ENCODE measurements at regions not wholly inside any gene's neighbourhood (a gene's known extent, or its start where the extent isn't known, plus 50 kb on each side); places are given as distances from the start of the nearest gene placed in this dataset.
"Not testable (repeated sequence)": the region's sequence is repeated elsewhere in the genome, so short reads cannot be mapped to it uniquely, and the experiment has no call there.

DNA sequence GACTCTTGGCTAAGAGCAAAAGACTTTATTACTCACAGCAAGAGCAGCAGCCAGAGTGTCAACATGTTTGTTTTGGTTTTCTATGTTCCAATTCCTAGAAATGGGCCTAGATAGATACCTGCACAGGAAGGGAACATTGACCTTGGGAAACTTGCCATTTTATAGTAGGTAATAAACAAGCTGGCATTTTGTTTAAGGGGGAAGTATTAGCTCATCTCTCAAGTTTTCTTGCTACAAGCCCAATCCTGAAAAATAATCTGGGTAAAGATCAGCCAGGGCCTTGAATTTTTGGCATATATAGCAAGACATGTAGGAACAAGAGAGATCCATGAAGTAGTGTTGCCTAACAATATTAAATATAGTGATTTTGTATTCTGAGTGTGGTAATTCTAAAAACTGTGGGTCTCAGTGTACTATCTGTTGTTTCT, 51.4 kb upstream of the RGL1 start:
- no peaks in the 10 kb centered on the region for H3K27me3 ChIP-seq
- no peak for TF ChIP-seq Cebpa-rat (IDR thresholded peaks at IDR 0.05)
- no peaks in the 10 kb centered on the region for H3K4me1 ChIP-seq
- no peak overlapping the region for H3K4me3 ChIP-seq
- H3K36me3 ChIP-seq: peaks cover 0 to 5% (median 0%) of the 10 kb centered on the region in 11 experiments; a peak in 2 of 22 replicates
- no peak overlapping the region for H3K4me2 ChIP-seq
- H3K9me3 ChIP-seq (replicated peaks in 1 of 11): peaks cover 51 to 61% (median 54%) of the 10 kb centered on the region in 11 experiments
- H3K9ac ChIP-seq: no peak overlapping the region
- H3K27ac ChIP-seq: no peak overlapping the region
- H4K20me1 ChIP-seq: no peaks in the 10 kb centered on the region

DNA sequence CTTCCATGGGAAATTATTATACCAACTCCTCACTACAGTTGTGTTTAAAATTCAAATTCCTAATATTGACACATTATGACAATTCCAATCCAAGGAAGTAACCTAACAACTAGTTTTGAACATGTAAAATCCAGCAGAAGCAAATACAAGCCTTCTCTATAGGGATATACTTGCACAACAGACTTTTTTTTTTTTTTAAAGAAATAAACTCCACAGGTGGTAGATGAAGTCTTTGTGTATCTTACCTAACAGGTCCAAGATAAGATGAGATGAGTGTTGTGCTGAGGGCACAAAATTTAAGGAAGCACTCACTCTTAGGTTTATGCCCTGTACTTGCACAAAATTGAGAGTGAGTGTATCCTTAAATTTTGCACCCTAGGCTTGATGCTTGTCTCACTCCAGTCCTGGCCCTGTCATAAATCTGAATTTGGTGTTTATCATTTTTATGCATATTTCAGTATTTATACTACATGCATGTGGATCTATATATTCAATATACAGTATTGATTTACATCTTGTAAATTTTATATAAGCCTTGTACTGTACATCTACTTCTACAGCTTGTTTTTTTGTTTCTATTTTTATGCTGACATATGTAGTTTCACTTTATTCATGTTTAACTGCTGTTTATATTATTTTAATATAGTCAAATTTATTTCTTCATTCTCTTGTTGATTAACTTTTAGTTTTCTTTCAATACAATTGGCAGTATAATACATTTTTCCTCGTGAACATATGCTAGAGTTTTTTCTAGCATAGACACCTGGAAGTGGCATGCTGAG, 60.6 kb upstream of the RGL1 start:
- H3K9me3 ChIP-seq (replicated peaks in 1 of 11): peaks cover 17 to 35% (median 20%) of the 10 kb centered on the region in 11 experiments; a peak in 20 of 22 replicates
- H3K4me2 ChIP-seq: no peak overlapping the region
- H4K20me1 ChIP-seq: no peaks in the 10 kb centered on the region

DNA sequence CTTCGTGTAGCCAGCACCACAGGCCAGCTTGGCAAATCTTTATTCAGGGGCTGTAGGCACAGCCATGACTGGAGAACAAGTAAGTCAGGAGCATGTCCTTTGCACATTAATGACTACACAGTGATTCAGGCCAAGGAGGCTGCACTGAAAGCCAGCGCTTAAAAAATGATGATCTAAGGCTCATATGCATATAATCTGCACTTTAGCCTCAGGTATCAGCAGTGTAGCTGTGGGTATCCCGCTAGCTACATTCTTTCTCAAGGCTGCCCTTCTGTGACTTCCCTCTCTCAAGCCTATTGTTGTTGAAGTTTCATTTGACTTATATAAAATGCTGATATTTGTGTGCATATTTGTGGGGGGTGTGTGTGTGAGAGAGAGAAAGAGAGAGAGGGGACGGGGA, 62.6 kb upstream of the RGL1 start:
- no peak overlapping the region for H3K27ac ChIP-seq

More for the DNA sequence above, 60.6 kb upstream of the RGL1 start:
- Histone ChIP-seq H3K4me1 (no peaks in the 10 kb centered on the region), H3K27ac (no peak overlapping the region), H3K9ac (no peak overlapping the region), H3K36me3 (peaks cover 0 to 6% (median 0%) of the 10 kb centered on the region in 11 experiments; a peak in 2 of 22 replicates), H3K4me3 (no peak overlapping the region), H3K27me3 (no peaks in the 10 kb centered on the region)
- no peak for TF ChIP-seq Cebpa-rat (IDR thresholded peaks at IDR 0.05)

DNA sequence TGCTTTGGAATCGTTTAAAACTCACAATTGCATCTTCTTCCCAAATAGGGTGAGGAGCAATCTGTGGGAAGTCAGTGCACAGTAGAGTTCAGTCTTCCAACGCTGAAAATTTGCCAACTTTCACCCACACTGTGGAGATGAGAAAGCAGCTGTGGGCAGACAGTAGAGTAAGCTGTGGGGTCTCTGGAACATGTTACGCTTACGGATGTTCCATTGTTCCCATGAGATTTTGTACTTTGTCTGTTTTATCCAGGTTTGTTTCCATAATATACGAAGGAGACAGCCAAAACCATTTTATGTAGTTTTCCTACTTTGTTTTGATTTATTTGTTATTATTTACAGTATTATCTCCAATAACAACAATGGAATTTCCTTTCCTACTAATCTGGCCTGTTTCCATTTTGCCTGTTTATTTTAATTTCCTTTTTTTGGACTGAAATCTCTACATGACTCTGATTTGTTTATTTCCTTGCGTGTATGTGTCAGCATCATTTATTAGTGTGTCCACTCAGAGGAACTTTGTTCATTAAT, 65.1 kb upstream of the RGL1 start:
- Histone ChIP-seq H3K4me1 (peaks cover 0 to 16% (median 0%) of the 10 kb centered on the region in 10 experiments; a peak in 5 of 20 replicates), H3K27ac (no peak overlapping the region), H3K27me3 (no peaks in the 10 kb centered on the region), H4K20me1 (no peaks in the 10 kb centered on the region), H3K9ac (no peak overlapping the region), H3K4me3 (no peak overlapping the region), H3K4me2 (no peak overlapping the region), H3K9me3 (replicated peaks in 1 of 11) (peaks cover 0 to 12% (median 0%) of the 10 kb centered on the region in 11 experiments; a peak in 4 of 22 replicates), H3K36me3 (peaks cover 0 to 6% (median 0%) of the 10 kb centered on the region in 11 experiments; a peak in 1 of 22 replicates)
- no peak for TF ChIP-seq Cebpa-rat (IDR thresholded peaks at IDR 0.05)

More for the DNA sequence above, 62.6 kb upstream of the RGL1 start:
- Histone ChIP-seq H3K9me3 (replicated peaks in 1 of 11) (peaks cover 0 to 15% (median 1%) of the 10 kb centered on the region in 11 experiments; a peak in 7 of 22 replicates), H3K4me1 (no peaks in the 10 kb centered on the region), H3K9ac (no peak overlapping the region), H4K20me1 (no peaks in the 10 kb centered on the region), H3K27me3 (no peaks in the 10 kb centered on the region), H3K4me3 (no peak overlapping the region), H3K36me3 (peaks cover 0 to 6% (median 0%) of the 10 kb centered on the region in 11 experiments; a peak in 2 of 22 replicates), H3K4me2 (no peak overlapping the region)
- TF ChIP-seq Cebpa-rat (IDR thresholded peaks at IDR 0.05): no peak

DNA sequence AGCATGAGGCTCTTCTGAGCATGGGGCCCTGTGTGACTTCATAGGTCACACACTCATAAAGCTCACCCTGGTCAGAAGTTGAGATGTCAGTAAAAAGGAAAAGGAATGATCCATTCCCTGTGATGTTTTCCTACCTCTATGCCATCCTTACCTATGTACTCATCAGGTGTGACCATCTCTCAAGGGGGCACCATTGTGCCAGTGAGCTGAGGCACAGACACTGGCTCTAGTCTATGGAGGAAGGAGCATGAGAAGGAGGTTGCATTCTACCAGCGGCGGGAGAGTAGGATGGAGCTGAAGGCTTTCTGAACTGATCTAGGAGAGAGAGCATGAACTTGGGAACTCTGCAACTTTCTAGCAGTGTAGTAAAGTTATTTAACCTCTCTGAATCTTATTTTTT, 65.8 kb upstream of the RGL1 start:
- Histone ChIP-seq H3K27me3 (no peaks in the 10 kb centered on the region), H3K4me1 (peaks cover 0 to 22% (median 0%) of the 10 kb centered on the region in 10 experiments; a peak in 5 of 20 replicates), H3K36me3 (peaks cover 0 to 6% (median 0%) of the 10 kb centered on the region in 11 experiments; a peak in 1 of 22 replicates), H3K9ac (no peak overlapping the region), H3K4me3 (no peak overlapping the region), H3K4me2 (no peak overlapping the region), H3K27ac (no peak overlapping the region), H4K20me1 (no peaks in the 10 kb centered on the region), H3K9me3 (replicated peaks in 1 of 11) (peaks cover 0 to 12% (median 0%) of the 10 kb centered on the region in 11 experiments; a peak in 4 of 22 replicates)
- no peak for TF ChIP-seq Cebpa-rat (IDR thresholded peaks at IDR 0.05)

DNA sequence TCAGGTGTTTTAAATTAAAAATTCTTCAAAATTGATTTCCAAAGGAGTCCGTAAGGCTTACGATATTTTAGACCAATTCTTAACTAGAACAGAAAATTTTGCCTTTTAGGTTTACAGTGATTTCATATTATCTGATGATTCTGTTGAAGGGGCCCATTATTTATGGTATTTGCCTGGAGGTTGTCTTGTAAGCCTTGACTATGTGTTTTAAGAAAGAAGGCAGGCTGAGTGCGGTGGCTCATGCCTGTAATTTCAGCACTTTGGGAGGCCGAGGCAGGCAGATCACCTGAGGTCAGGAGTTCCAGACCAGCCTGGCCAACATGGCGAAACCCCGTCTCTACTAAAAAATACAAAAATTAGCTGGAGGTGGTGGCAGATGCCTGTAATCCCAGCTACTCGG, 67.0 kb upstream of the RGL1 start:
- H3K9ac ChIP-seq; H3K4me2 ChIP-seq; H3K27ac ChIP-seq; H3K9me3 ChIP-seq (replicated peaks in 1 of 11); H3K36me3 ChIP-seq; H4K20me1 ChIP-seq; H3K27me3 ChIP-seq; H3K4me3 ChIP-seq: not testable (repeated sequence)
- H3K4me1 ChIP-seq: peaks cover 0 to 22% (median 2%) of the 10 kb centered on the region in 10 experiments; a peak in 5 of 20 replicates

DNA sequence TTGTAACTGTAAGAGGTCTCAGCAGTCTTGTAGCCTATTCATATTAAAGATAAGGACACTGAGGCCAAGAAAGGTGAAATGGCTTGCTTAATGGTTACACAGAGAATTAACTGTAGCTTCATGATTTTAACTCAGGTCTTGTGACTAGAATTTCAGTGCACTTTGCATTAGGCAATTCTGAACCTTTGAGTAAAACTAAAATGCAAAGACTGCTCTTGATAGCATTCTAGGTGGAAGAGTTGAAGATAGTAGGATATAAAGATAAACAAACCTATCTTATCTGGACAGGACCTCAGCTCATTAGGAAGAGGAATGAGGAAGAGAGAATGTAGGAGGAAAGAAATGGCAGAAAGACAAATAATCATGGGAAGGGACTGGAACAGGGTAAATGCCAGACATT, 68.6 kb upstream of the RGL1 start:
- Histone ChIP-seq H3K9me3 (replicated peaks in 1 of 11) (0 out of 22 replicates have a peak, but pooled peaks cover 0 to 3% (median 0%) of the 10 kb centered on the region in 11 experiments), H3K27ac (no peak overlapping the region), H3K4me1 (peaks cover 0 to 25% (median 2%) of the 10 kb centered on the region in 10 experiments; a peak in 5 of 20 replicates), H3K4me3 (no peak overlapping the region), H3K27me3 (no peaks in the 10 kb centered on the region), H3K9ac (no peak overlapping the region), H3K4me2 (no peak overlapping the region), H4K20me1 (no peaks in the 10 kb centered on the region), H3K36me3 (no peaks in the 10 kb centered on the region)
- no peak for TF ChIP-seq Cebpa-rat (IDR thresholded peaks at IDR 0.05)

DNA sequence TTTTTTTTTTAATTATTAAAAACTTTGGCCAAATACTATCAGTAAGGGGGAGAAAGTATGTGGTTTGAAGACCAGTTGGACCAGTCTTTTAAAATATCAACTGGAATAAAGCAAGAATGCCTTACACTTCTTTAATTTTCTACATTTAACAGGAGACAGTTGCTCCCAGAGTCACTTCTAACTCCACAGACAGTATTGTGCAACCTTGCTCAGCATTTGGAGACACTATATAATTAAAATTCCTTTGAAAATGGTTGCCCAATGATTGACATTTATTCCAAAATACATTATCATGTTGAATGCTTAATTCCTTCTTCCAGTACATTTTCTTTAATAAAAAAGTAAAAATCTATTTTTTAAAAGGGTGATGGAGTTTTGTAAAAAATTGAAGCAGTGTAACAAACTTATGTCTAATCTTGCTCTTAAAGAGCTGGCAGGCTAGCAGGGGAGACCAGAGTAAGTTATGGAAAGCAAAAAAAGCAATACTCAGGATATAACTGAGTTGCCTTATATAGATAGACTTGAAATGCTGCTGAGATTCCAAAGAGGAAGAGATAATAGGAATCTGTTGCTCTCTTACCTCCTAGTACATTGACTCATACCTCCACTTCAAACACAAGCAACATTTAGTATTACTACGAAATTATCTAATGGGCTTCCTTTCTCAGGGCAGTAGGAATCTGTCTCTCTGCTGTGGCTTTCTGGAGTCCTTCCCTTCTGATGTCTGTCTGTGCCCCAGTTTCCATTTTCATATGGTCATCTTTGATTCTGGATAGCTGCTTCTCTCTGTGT, 69.7 kb upstream of the RGL1 start:
- Histone ChIP-seq H3K9me3 (replicated peaks in 1 of 11) (0 out of 22 replicates have a peak, but pooled peaks cover 0 to 3% (median 0%) of the 10 kb centered on the region in 11 experiments), H3K4me1 (peaks cover 0 to 35% (median 3%) of the 10 kb centered on the region in 10 experiments; a peak in 6 of 20 replicates), H3K4me3 (no peak overlapping the region), H3K27ac (no peak overlapping the region), H4K20me1 (no peaks in the 10 kb centered on the region), H3K36me3 (no peaks in the 10 kb centered on the region), H3K9ac (no peak overlapping the region), H3K4me2 (peak overlapping the region in 2 of 11 experiments; percentile 30 to 35; a peak in 2 of 22 replicates), H3K27me3 (no peaks in the 10 kb centered on the region)
- TF ChIP-seq Cebpa-rat (IDR thresholded peaks at IDR 0.05): no peak

Measured in BLaER1 treated with 17β-estradiol and CSF1 and Interleukin-3, amounts not matched to agents 10 nM and 100 nM (cell line).